RPMI7951 (cell line): ENCODE measurements at regions not wholly inside any gene's neighbourhood (a gene's known extent, or its start where the extent isn't known, plus 50 kb on each side); places are given as distances from the start of the nearest gene placed in this dataset.

Experiments
- DNase-seq: peaks from one replicate; pipeline ENCODE4 v3.0.0-alpha.2; 2012; ENCODE audit warnings: low read depth

GRCh38 chr17:74049167-74049966, 154.1 kb upstream of the RPL38 start:
- DNase-seq = no peak

- no peak for DNase-seq
Observed at GRCh38 chr17:74049967-74050458, 153.5 kb upstream of the RPL38 start.

GRCh38 chr17:74051348-74051747, 152.1 kb upstream of the RPL38 start:
- DNase-seq = no peak

DNA sequence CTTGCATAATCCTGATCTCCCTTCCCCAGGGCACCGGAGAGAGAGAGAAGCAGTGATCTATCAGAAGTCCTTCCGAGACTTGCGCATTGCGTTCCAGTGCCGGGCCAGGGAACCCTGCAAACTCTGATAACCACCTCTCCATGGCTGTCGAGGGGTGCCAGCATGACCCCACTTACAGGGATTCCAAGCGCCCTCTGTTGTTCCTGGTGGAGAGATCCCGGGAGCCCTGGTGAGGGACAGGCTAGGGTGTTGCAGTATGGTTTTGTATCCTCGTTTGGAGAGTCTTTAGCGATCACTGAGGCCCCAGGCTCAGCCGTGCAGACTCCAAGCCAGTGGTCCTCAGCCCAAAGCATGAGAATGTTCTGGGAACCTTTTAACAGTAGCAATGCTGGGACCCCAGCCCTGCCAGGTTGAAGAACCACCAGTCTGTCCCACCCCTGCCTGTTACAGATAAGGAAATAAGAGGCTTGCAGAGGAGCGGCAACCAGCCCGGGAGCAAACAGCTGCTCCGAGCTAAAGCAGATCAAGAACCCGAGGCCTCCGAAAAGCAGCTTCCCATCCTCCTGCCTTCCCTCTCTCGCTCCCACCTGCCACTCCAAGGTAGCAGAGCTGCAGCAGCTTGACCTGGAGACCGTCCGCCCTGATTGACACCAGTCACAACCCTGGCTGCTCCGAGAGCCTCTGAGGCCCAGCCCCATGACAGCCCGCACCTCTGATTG, 150.3 kb upstream of the RPL38 start:
- DNase-seq = no peak

- no peak for DNase-seq
Observed at GRCh38 chr17:74053712-74054078, 149.8 kb upstream of the RPL38 start.

DNA sequence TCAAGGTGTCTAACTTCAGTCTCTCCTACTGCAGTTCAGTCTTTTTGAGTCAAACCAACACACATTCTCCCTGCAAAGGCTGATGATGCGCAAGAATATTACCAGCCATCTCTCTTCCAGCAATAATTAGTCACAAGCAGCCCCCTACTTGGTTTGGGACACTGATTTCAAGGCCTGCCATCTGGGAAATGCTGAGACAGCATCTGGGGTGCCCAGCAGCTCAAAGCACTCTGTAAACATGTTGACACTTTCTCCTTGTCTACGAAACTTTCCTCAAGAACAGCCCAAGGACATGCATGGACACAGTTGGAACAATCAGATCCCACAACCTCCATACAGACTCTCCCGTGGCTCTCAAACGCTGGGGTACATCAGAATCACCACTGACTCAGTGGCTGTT, 149.2 kb upstream of the RPL38 start:
- no peak for DNase-seq

DNA sequence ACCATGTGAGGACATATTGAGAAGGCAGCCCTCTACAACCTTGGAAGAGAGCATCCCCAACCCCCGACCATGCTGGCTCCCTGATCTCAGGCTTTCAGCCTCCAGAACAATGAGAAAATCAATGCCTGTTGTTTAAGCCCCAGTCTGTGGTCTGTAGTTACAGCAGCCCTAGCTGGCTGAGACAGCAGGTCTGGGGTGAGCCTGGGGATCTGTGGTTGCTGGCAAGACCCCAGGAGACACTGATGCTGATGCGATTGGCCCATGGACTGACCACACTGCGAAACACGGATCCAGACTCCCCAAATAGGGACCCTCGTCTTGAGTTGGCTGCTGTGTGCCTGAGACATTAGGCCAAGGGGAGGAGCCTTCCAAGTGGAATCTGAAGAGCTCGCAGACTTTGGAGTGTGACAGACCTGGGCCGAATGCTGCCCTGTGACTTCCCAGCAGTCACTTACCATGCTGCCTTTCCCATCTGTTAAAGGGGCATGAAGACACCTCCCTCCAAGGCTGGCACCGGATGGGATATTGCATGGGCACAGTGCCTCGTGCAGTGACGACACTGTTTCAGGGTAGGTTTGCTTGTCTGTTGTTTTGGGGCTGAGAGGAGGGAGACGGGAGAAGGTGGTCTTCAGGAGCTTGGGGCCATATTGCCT, 147.8 kb upstream of the RPL38 start:
- no peak for DNase-seq

- DNase-seq = no peak
Observed at GRCh38 chr17:74059479-74060240, 143.8 kb upstream of the RPL38 start.

GRCh38 chr17:74061758-74062157, 141.7 kb upstream of the RPL38 start:
- no peak for DNase-seq

DNA sequence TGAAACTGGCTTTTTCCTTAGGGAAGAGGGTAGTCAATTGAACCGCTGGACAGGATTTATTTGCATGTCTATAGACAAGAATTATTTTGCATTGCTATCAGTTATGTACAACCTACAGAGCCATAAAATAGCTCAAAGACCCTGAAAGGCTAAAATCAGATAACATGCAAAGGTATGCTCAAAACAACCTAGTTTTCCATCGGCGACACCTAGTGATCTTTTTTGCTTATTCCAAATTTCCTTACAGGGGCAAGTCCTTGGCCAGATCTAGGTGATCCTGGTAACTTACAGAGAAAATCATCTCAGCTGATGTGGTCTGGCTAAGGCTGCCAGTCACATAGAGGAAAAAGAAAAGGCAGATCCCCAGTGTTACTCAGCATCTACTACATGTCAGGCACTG, 141.2 kb upstream of the RPL38 start:
- DNase-seq = no peak

DNA sequence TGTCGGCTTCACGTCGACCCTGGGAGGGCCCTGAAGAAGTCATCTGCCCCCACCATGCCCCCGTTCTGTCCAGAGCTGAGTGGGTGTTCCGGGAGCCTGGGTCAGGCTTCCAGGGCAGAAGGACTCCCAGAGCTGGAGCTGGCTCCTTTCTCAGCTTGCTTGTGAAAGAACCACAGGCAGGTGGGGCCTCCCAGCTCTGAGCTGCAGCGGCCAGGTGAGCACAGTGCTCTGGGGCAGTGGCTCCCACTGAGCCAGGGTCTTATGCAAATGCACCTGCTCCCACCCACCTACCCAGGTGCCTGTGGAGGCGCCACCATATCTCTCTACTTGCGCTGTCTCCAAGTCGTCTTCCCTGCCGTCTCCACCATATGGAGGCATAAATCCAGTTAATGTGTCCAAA, 140.0 kb upstream of the RPL38 start:
- DNase-seq = no peak

DNA sequence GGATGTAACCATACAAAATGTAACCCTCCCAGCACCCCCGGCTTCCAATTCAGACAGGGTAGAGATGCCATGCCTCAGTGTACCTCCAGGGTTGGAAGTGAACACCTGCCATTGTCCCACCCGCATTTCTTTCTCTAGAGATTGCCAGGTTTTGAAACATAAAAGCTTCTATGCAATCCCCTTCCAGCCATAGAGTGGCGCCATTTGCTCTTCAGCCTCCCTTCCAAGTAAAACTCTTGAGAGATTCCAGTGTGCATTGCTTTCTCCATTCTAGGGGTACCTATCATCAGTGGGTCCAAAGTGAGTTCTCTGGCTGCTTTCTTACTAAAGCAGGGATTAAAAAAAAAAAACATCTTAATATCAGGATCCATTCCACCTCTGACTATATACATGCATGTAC, 133.1 kb upstream of the RPL38 start:
- no peak for DNase-seq

DNA sequence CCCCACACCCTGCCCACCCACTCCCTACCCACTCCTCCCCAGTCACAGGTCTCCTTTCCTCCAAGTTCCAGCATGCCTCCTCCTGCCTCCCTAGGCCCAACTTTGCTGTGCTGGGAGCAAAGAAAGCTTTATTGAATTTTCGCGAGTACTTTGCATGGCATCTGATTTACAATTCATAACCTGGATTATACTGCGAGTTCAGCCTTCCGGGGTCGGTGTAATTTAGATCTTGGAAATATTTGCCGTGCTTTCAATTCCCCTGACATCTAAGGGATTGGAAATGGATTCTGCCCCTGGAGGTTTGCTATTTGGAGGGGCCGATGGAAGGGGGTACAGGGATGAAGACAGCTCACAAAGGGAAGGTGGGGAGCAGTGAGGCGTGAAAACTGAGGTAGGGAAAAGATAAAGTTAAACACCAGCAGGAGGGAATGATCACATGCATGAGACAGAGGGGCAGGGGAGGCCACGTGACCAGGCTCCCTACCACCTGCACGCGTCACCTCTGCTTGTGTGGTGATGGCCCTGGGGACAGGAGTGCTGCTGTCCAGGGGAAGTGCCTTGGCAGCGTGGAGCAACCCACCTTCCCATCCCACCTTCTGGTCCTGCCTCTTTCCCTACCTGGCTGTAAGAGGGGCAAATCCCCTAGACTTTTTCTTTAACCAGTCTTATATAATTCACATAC, 132.3 kb upstream of the RPL38 start:
- no peak for DNase-seq

DNA sequence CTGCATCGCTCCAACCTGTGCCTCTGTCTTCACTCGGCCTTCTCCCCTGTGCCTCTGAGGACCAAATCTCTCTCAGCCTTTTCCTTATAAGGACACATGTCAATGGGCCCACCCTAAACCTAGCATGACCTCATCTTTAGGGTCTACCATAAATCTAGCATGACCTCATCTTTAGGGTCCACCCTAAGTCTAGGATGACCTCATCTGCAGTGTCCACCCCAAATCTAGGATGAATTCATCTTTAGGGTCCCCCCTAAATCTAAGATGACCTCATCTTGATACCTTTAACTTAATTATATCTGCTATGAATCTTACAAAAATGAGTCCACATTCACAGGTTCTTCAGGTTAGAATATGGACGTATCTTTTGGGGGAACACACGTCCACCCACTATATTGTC, 131.1 kb upstream of the RPL38 start:
- DNase-seq = no peak

DNA sequence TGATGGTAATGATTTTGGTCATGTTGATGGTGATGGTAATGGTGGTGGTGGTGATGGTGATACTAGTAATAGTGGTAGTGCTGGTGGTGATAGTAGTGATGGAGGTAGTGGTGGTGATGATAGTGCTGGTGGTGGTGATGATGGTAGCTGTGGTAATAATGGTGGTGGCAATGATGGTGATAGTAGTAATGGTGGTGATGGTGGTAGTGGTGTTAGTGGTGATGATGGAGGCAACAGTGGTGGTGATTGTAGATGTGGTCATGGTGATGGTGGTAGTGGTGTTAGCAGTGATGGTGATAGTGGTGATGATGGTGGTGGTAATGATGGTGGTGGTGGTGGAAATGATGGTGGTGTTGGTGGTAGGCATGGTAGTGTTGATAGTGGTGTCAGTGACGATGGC, 127.0 kb upstream of the RPL38 start:
- no peak for DNase-seq

- DNase-seq = no peak
Observed at GRCh38 chr17:74077231-74077630, 126.2 kb upstream of the RPL38 start.

DNA sequence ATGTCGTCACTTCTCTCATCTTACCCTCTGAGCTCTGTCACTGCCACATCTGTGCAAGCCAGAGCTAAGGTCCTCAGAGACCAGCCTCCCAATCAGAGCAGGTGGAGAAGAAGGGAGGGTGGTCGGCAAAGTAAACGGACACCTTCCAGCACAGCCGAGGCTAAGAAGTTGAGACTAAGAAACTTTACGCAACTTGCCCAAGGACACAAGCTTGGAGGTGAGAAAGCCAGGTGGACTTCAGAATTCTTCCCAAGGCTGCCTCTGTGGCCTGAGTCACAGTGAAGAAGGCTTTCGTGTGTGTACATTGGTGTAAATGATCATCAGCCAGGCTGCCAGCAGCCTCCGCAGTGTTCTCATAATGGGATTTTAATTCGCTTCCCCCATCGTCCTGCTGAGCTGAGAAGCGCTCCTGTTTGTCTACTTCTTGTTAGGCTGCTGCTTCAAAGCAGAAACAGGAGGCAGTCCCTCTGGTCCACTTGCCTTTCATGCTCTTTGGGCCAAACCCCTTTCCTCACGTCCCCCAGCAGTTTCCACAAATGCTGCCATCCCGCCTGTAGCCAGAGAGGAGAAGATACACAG, 125.0 kb upstream of the RPL38 start:
- DNase-seq = no peak

GRCh38 chr17:74079537-74080300, 123.8 kb upstream of the RPL38 start:
- no peak for DNase-seq

DNA sequence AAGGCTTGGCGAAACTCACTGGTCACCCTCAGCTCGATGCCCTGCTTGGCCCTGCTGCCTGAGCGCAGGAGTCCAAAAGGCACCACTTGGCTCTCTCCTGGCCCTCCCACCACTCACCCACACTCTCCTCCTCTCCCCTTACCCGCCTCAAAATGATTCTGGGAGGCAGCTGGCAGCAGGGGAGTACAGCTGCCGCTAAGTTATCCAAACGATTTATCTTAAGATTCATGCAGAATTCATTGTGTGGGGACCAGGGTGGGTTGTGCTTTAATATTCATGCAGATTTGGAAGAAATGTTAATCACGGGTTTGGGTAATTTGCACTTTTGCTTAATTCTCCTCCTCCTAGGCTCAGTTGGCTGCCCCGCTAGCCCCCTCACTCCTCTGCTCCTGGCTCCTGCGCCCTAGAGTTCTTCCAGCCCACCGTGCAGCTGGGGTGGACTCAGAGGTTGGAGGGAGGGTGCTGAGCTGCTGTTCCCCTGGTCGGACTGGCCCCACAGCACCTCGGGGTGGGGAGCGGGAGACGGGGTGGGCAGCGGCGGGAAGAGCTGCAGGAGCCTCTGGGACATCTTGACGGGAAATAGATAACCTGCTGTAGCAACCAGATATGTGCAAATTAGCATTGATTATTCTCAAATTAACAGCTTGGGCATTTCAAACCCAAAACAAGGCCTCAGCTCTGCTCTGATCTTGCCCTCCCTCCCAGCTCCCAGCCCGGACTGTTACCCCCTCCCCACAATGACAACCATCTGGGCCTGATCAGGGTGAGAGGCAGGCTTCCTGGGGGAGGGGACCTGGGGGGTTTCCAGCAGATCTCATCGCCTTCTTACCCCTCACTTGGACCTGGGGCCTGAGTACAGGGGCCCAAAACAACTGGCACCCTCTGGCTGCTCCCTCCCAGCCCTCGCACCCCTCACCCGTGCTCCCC, 122.6 kb upstream of the RPL38 start:
- DNase-seq = no peak
